ENCODE measurements at regions not wholly inside any gene's neighbourhood (a gene's known extent, or its start where the extent isn't known, plus 50 kb on each side); places are given as distances from the start of the nearest gene placed in this dataset.

GRCh38 chr1:30618335-30618747 lies 105.0 kb downstream of the MATN1 start:
- TF ChIP-seq CTCF (IDR thresholded peaks at IDR 0.05; ENCODE audit: low read depth, low read length) (no peak), MAX (IDR thresholded peaks at IDR 0.05; ENCODE audit: low read depth, low read length) (no peak), POLR2A (IDR thresholded peaks at IDR 0.05; ENCODE audit: extremely low read depth, insufficient read length) (no peak)

Data from NB4 (cell line).